Ureter (tissue), 1 donor: ENCODE measurements at regions not wholly inside any gene's neighbourhood (a gene's known extent, or its start where the extent isn't known, plus 50 kb on each side); places are given as distances from the start of the nearest gene placed in this dataset.

ENCODE experiments used
- DNase-seq: peaks from one replicate; pipeline ENCODE4 v3.0.0-alpha.2; 2020; ENCODE audit warnings: low spot score
- donor health status: DM: yes; HTN: yes; CAD: no.

DNA sequence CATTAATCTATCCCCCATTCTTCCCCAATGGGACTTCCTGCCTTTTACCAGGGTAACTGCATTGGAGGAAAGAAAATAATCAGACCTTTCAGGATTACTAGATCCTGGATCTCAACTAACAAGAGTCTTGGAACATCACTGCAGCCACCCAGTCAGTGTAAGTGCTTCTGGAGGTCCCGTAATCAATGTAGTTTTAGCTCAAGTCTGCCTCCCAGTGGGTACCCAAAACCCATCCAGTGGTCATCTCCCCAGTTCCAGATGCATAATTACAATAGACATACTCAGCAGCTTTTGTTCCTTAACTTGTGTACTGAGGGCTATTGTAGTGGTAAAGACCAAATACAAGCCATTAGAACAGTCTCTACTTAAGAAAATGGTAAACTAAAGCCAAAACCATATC is 319.1 kb downstream of the GPATCH2 start:
- DNase-seq: no peak

DNA sequence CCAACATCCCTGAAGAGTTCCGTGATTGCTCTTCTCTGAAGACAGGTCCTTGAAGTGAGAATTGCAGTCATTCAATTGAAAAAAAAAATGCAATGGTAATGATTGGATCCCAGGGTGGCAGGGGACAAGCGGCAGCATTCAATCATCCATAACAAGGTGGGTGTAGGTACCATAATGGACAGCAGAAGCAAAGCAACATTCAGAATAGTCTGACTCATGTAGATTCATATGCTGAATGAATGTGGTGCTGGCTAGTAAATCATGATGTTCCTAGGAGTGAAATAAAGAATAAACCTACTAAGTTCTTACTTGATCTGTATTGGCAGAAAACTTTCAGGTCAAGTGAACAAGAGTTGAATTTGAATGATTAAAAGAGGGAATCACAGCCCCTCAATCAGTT is 319.6 kb downstream of the GPATCH2 start:
- DNase-seq: no peak

DNA sequence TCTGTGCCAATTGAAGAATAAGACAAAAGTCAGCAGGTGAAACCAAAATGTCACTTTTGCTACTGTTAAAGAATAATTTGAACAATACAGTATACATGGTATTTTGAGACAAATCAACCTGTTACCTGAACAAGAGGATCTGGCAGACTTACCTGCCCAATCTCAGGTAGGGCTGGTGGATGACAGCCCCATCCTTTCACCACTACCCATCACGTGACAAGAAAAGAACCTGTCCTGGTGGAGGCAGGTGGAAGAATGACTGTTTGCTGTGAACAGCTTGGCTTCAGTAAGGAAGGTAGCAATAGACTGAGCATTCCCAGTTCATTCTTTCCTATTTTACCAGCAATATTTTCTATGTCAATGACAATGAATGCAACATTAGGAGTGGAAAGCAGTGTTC is 349.6 kb downstream of the GPATCH2 start:
- DNase-seq: no peak

DNA sequence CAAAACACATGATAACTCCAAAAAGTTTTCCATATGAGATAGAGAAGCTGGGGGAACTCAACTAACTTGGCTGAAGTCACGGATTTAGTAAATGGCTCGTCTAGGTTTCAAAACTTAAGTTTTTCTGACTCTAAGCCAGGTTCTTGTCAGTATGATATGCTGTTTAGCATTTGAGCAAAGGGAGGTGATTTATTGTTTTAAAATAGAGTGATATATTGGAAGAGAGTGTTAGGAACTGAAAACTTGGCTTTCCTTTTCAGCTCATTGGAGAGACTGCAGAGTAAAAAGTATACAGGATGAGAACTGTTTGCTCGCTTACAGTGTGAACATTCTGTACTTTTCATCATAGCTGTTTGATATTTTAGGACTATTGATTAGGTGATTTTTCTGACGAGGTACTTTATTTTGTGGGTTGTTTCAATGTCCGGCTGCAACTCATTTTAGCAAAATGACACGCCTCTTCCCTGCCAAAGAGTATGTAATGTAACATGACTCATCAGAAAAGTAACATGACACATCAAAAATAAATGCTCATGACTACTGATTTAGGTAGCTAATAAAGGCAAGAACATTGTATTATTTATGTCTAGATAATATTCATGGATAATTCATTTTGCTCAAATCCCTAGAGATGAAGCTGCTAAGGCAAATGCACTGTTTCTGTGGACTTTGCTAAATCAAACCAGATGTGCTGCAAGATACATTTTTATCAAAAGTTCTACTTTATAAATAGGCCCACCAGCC is 355.1 kb downstream of the GPATCH2 start:
- no peak for DNase-seq

DNA sequence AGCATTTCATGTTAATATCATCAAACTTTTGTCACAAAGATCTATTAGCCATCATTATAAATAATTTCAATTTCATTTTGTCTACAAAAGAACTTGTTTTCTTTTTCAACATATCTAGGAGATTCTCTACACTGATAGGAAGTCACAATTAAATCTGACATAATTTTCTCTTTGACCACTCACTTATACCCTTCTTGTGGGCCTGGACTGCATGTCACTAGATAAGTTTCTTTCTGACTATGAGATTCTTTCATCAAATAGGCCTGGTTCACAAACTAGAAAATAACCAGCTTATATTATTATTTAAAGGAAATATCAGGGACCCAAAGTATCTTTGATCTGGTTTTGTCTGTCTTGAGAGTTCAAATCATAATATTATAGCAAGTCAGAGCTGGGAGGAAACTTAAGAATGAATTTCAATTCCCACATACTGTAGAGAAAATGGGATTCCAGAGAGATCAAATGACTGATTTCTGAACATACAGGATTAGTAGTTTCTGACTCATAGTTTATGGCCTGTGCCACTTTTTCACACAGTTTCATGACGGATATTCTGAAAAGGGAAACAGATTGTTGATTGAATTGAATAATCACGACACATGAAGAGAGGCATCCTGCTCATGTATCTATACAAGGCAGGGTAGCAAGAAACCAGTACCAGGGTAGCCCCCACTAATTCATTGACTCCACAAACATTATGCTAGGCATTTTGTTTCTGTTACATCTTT is 355.8 kb downstream of the GPATCH2 start:
- no peak for DNase-seq

DNA sequence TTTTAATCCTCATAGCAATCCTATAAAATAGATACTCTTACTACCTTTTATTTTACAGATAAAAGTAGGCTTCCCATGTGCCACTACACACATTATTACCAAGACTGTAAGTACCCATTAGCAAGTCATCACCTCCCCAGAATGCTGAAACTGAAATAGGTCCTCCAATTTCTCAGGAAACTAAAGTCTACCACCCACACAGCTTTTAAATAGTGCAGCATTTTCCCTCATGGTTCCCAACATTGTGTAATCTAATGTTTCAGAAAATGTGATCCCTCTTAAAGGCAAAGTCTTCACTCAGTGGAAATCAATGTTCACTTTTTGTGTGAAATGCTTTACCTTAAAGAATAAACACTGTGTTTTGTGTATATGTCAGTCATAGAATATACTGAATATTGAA is 356.5 kb downstream of the GPATCH2 start:
- DNase-seq: no peak

DNA sequence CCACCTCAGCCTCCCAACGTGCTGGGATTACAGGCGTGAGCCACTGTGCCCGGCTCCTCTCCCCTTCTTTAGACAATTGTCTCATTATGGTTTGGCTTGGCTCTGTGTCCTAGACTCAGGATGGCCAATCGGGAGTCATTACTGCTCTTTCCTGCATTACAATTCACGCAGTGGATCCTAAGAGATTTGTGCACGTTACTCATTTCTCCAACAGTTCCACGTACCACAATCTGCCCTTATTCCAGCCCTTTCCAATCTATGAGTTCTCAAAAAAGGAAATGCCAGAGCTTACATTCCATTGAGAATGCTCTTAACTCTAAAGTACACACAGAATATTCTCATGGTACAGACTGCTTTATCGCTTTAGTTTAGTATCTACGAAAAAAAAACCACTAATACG is 357.0 kb downstream of the GPATCH2 start:
- no peak for DNase-seq

DNA sequence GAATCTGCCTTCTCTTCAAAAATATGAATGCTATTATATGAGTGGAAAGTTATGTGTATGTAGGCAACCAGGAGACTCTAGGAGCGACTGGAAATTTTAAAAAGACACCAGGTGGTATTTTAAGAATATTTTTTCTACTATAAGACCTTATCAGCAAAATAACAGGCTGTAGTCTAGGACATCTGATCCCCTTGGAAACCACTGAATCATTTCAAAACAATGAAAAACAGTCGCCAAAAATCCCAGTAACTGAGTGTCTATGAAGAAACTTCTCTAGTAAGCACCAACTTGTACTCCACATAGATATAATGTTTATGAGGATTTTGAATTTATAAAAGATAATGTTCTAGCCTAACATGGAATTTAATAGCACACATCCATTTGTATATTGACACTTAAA is 358.5 kb downstream of the GPATCH2 start:
- DNase-seq: no peak

DNA sequence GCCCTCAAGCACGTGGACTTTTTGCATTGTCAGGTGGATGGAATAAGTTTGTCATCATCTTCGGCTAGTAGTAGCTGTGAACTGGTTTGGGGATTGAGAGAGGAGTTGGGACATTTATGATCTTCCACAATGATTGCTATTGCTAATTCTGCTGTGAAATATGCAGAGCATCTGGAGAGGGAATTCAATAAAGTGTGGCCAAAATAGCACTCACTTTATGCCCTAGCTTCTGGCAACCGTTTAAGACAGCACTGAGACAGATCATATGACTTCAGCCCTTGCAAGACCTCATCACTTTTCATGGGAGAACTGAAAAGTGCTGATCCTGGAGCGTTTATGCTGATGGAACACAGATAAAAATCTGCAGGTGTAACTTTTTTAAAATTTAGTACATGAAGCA is 360.8 kb downstream of the GPATCH2 start:
- DNase-seq: no peak

DNA sequence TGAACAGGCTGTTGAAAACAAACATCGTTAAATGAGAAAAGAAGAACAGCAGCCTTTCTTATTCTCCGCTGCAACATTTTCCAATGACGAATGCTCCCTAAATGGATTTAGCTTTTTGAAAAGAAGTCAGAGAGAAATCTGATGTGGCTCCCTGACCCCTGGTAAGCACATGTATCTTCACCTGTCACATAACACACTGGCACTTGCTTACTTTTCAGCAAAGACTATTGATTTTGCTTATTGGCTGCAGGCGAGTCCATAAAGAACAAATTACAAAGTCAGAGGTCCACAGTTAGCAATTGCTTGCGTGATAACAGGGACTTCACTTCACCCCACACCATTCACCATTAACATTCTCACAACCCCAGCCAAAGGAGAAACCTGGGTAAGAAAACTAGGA is 362.8 kb downstream of the GPATCH2 start:
- DNase-seq: no peak

DNA sequence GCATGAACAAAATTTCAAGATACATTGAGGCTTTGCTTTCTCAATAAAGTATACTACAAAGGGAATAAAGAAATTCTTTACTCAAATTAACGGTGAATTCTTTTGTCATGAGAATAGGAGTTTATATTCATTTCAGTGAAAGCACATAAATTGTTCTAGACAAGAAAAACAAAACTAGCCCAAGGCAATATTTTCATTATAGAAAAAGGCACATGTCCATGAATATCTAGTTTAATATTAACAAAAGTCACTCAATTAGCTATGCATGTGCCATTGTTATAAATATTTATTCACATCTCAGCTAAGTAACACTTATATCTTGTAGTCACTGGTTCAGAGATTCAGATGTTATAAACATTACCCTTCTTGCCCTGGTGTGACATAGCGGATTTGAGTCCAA is 369.3 kb downstream of the GPATCH2 start:
- DNase-seq: no peak

DNA sequence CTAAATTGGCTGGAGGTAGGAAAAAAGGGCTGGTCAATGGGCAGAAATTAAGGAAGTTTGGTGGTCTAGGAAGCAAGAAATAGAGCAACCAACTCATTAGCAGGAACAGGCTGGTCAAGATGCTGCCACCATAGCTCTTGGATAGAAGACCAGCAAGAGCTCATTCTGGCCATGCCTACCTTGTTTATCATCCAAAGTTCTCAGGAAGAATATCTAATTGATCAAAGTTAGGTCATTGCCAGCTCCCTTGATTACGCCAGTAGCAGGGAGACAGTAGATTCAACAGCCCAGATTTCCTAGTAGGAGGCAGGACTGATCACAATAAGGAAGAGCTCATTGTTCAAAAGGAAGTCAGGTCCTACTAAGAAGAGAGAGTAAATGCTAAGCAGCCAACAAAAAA is 370.2 kb downstream of the GPATCH2 start:
- no peak for DNase-seq

DNA sequence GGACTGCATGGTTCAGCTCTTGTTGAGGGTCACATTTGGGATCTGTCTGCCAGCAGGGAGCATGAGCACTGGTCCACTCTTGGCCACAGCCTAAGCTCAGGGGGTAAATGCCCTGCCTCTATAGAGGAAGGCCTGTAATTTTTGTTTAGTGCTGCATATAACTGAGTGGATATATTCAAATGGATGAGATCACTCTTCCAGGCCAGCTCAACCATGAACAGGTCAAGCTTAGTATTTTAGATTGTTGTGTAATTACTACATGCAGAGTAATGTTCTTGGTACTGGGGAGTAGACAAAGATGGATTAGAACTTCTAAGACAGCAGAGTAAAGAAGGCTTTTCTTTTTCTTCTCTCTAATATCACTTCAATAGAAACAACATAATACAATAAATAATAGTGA is 376.9 kb downstream of the GPATCH2 start:
- DNase-seq: no peak

DNA sequence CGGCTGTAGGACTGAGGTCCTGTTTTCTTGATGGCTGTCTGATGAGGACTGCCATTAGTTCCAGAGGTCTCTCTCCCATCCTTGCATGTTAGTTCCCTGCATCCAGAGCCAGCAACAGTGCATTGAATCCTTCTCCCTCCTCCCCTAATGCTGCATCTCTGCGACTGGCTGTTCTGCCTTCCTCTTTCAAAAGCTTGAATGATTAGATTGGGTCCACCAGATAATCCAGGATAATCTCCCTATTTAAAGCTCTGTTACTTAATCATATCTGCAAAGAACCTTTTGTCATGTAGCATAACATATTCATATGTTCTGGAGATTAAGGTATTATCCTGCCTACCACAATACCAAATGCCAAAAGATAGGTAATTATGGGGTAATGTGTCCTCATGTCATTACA is 377.5 kb downstream of the GPATCH2 start:
- DNase-seq: no peak

DNA sequence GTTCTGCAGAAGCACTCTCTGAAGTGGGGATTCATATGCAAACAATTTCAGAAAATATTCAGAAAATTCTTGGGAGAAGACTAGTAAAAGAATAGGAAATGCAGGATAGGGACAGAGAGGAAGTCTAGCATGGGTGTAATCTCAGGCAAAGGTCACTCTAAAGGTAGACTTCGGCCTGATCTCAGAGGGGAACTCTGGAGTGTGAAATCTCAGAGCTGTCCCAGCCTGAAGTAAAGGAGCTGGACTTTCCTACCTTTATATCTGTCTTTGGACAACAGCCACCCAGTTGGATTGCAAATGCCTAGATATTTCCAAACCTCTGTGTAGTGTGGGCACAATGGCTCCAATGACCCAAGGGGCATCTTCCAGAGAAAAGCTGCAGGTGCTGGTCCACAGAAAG is 379.8 kb downstream of the GPATCH2 start:
- no peak for DNase-seq

DNA sequence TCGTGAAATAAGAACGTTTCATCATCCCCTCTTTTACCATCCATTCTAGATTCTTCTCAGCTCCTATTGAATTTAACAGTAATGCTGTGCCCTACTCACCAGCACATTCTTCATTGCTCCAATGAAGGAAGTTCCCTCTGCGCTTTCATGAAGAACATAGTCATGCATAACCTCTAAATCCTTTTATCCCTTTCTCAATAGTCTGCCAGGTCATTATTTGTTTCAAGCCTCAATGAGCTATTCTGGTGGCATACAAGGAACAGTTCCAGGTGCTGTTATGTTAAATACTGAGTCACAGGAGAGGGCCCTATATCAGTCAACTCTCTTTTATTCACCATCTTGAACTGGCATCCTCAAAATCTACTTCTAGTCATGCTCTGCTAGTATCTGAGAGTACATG is 381.0 kb downstream of the GPATCH2 start:
- DNase-seq: no peak

DNA sequence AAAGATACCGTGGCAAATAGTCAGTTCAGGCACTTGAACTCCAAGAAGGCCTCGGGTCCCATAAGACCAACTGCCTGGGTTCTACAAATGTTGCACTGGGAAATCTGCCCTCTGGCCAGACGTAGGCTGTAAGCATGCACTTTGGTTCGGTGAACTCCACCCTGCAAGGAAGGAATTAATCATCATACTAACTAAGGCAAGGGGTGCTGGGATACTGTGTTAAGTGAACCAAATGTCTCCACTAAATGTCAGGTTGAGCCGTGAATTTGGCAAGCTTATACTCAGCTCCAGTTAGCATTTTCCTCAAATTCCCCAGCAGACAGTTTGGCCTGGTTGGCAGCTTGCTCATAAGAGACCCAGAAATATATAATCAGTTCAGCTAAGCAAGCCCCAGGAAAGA is 385.9 kb downstream of the GPATCH2 start:
- no peak for DNase-seq

DNA sequence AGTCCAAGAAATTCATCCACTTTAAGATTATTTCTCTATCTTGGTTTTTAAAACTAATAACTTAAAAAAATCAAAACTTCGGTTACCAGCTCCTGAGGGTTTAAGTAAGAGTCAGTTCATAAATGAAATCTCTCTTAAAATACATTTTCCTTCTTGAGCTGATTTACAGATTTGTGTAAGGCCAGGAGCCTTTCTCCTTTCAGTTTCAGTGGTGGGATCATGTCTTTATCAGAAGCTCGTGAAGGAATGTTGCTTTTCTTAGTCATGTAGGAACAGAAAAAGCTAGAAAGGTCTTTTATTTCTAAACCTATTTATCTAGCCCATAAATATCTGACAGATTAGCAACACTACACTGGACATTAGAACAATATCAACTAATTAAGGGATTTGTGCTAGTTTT is 390.2 kb downstream of the GPATCH2 start:
- DNase-seq: no peak

DNA sequence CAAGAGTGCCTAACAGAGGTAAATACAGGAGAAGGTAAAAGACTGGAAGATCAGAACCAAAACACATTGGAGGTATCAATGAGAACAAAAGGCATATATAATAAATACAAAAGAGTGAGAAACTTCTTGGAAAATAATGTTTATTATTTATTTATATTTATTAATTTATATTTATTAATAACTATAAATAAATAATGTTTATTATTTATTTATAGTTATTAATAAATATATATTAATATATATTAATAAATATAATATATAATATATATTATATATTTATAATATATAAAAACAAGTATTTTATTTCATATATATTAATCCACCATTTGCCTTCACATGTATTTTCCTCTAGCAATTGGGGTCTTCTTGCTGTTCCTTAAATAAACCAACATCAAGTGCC is 391.9 kb downstream of the GPATCH2 start:
- no peak for DNase-seq

DNA sequence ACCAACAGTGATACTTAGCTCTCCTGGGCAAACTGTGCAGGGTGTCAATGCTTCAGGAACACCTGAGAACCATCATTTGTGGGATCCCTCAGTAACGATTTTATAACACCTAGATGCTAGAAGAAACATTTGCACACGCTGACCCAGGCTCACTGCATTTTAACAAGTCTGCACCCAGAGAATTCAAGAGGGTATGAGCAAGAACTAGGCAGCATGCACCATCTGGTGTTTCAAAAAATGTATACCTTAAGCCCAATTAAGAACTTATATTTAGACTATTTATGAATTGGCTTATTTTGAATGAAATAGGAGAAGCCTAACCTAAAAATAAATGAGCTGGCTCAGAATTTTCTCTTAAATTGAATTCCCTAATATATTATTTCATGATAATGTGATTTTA is 400.5 kb downstream of the GPATCH2 start:
- no peak for DNase-seq

DNA sequence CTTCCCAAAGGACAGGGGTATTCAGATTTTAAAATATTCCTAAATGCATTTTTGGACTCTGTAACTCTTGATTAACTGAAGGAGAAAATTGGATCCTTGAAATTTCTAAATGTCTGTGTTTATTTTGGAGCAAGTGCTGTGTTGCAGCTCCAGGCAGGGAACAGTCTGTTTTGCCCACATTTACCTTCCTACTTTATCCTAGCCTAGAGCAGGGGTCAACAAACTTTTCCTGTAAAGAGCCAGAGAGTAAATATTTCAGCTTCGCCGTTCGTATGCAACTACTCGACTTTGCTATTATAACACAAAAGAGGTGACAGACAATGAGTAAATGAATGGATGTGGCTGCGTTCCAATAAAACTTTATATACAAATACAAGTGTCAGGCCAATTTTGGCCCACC is 402.2 kb downstream of the GPATCH2 start:
- no peak for DNase-seq

DNA sequence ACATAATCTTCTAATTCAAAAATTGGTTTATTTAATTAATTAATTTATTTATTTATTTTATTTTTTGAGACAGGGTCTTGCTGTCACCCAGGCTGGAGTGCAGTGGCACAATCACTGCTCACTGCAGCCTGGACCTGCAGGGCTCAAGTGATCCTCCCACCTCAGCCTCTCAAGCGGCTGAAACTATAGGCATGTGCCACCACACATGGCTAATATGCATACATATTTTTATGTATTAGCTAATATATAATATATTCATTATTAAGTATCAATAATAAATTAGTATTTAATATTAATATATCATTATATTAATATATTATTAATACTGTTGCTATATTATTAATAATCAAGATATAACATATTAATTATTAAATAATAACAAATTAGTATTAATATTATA is 406.7 kb downstream of the GPATCH2 start:
- no peak for DNase-seq

DNA sequence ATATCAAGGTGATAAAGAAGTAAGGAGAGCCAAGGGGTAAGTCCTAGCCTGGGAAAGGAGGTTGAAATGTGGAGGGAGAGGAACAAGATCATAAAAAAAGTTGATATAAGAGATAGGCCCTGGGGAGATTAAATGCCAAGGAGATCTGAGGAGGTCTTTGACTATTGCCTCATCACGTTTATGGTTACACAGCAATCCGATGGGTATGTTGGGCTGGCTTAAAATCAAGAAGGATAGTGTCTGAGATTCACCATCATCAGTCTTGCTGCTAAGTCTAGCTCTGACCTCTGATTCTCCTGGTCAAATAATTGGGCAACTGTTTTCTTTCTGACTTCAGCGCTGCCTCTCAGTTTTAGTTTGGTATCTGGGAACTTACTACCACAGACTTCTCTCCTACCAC is 416.3 kb downstream of the GPATCH2 start:
- DNase-seq: no peak

DNA sequence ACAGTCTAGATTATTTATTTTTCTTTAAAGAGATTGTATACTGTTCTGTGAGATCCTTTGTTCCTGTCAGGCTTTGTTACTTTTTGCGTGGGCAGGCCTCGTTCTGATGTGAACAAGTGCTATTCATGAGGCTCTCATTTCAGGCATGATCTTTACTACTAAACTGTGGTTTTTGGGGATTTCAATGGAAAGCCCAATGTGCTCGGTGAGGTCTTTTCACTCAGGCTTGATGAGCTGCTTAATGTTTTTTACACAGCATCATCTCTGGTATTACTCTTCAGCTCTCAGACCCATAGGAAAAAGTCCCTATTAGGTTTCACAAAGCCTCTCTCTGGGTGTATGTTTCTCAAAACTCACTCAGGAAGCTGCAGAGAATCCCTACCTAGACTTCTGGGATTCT is 419.4 kb downstream of the GPATCH2 start:
- no peak for DNase-seq
